ENCODE measurements at regions not wholly inside any gene's neighbourhood (a gene's known extent, or its start where the extent isn't known, plus 50 kb on each side); places are given as distances from the start of the nearest gene placed in this dataset.

GRCh38 chr11:69388210-69388609 is 93.3 kb upstream of the LINC01488 start:
- Histone ChIP-seq H3F3A (ENCODE audit: low read length, unreplicated experiment) (no peaks in the 10 kb centered on the region), H4K20me1 (ENCODE audit: low read length) (no peaks in the 10 kb centered on the region), H3K79me2 (ENCODE audit: low read length) (no peaks in the 10 kb centered on the region), H2AFZ (ENCODE audit: low read length) (no peak overlapping the region), H3K9ac (ENCODE audit: low read length) (peak overlapping the region; percentile 12; the same call in 1 of the 2 replicates), H3K9me3 (ENCODE audit: low read length) (0 out of 2 replicates have a peak, but pooled peaks cover 3% of the 10 kb centered on the region), H3K27ac (ENCODE audit: low read length) (peak overlapping the region; percentile 68), H3K4me2 (ENCODE audit: low read length) (no peak overlapping the region), H3K4me3 (ENCODE audit: low read length) (no peak overlapping the region), H3K36me3 (ENCODE audit: low read depth, low read length) (no peaks in the 10 kb centered on the region), H3K27me3 (ENCODE audit: low read length) (no peaks in the 10 kb centered on the region), H3K4me1 (ENCODE audit: insufficient read depth, low read length) (peaks cover 19% of the 10 kb centered on the region), H3K9me2 (replicated peaks; ENCODE audit: low read length) (no peaks in the 10 kb centered on the region)
- no TSS peak for BruUV-seq (replicated peaks)
- intact Hi-C loops (cut with micrococcal nuclease): no loop called here
- no peak for ATAC-seq
- POLR2A ChIA-PET (ENCODE audit: unreplicated experiment): no interaction called here
- CTCF ChIA-PET: no interaction called here
- DNase-seq: no peak
- TF ChIP-seq CTCF (conservative IDR thresholded peaks at IDR 0.05; ENCODE audit: low read depth, low read length) (no peak), EZH2phosphoT487 (IDR thresholded peaks at IDR 0.05; ENCODE audit: borderline replicate concordance, low read length) (no peak), EZH2 (IDR thresholded peaks at IDR 0.05; ENCODE audit: low read length, unreplicated experiment) (no peak)

GRCh38 chr11:69388661-69389060 is 92.8 kb upstream of the LINC01488 start:
- no TSS peak for BruUV-seq (replicated peaks)
- peak overlapping the region; percentile 36 for H3K4me2 ChIP-seq (ENCODE audit: low read length)
- intact Hi-C loops (cut with micrococcal nuclease): no loop called here
- ATAC-seq (peak; percentile 77), DNase-seq (peak; percentile 84)
- no peaks in the 10 kb centered on the region for H3F3A ChIP-seq (ENCODE audit: low read length, unreplicated experiment)
- H3K9ac ChIP-seq (ENCODE audit: low read length): peak overlapping the region; percentile 43
- H3K27me3 ChIP-seq (ENCODE audit: low read length): no peaks in the 10 kb centered on the region
- no peaks in the 10 kb centered on the region for H4K20me1 ChIP-seq (ENCODE audit: low read length)
- peaks cover 19% of the 10 kb centered on the region for H3K4me1 ChIP-seq (ENCODE audit: insufficient read depth, low read length)
- no peak overlapping the region for H3K4me3 ChIP-seq (ENCODE audit: low read length)
- no peaks in the 10 kb centered on the region for H3K9me2 ChIP-seq (replicated peaks; ENCODE audit: low read length)
- H3K27ac ChIP-seq (ENCODE audit: low read length): peak overlapping the region; percentile 83
- 0 out of 2 replicates have a peak, but pooled peaks cover 3% of the 10 kb centered on the region for H3K9me3 ChIP-seq (ENCODE audit: low read length)
- H2AFZ ChIP-seq (ENCODE audit: low read length): no peak overlapping the region
- no peaks in the 10 kb centered on the region for H3K79me2 ChIP-seq (ENCODE audit: low read length)
- TF ChIP-seq CTCF (conservative IDR thresholded peaks at IDR 0.05; ENCODE audit: low read depth, low read length) (no peak), EZH2phosphoT487 (IDR thresholded peaks at IDR 0.05; ENCODE audit: borderline replicate concordance, low read length) (no peak), EZH2 (IDR thresholded peaks at IDR 0.05; ENCODE audit: low read length, unreplicated experiment) (no peak)
- CTCF ChIA-PET: no interaction called here
- no peaks in the 10 kb centered on the region for H3K36me3 ChIP-seq (ENCODE audit: low read depth, low read length)
- POLR2A ChIA-PET (ENCODE audit: unreplicated experiment): no interaction called here

GRCh38 chr11:69390561-69390960 is 90.9 kb upstream of the LINC01488 start:
- DNase-seq (no peak), ATAC-seq (no peak)
- intact Hi-C loops (cut with micrococcal nuclease): no loop called here
- Histone ChIP-seq H3K79me2 (ENCODE audit: low read length) (no peaks in the 10 kb centered on the region), H3K4me3 (ENCODE audit: low read length) (no peak overlapping the region), H3K27me3 (ENCODE audit: low read length) (no peaks in the 10 kb centered on the region), H4K20me1 (ENCODE audit: low read length) (no peaks in the 10 kb centered on the region), H3F3A (ENCODE audit: low read length, unreplicated experiment) (no peaks in the 10 kb centered on the region), H2AFZ (ENCODE audit: low read length) (no peak overlapping the region), H3K4me1 (ENCODE audit: insufficient read depth, low read length) (peaks cover 19% of the 10 kb centered on the region), H3K36me3 (ENCODE audit: low read depth, low read length) (no peaks in the 10 kb centered on the region), H3K4me2 (ENCODE audit: low read length) (no peak overlapping the region), H3K27ac (ENCODE audit: low read length) (no peak overlapping the region), H3K9me2 (replicated peaks; ENCODE audit: low read length) (no peaks in the 10 kb centered on the region), H3K9me3 (ENCODE audit: low read length) (0 out of 2 replicates have a peak, but pooled peaks cover 3% of the 10 kb centered on the region), H3K9ac (ENCODE audit: low read length) (no peak overlapping the region)
- TF ChIP-seq CTCF (conservative IDR thresholded peaks at IDR 0.05; ENCODE audit: low read depth, low read length) (no peak), EZH2 (IDR thresholded peaks at IDR 0.05; ENCODE audit: low read length, unreplicated experiment) (no peak), EZH2phosphoT487 (IDR thresholded peaks at IDR 0.05; ENCODE audit: borderline replicate concordance, low read length) (no peak)
- no TSS peak for BruUV-seq (replicated peaks)
- ChIA-PET CTCF (no interaction called here), POLR2A (ENCODE audit: unreplicated experiment) (no interaction called here)
